WTC11 (cell line): ENCODE measurements at regions not wholly inside any gene's neighbourhood (a gene's known extent, or its start where the extent isn't known, plus 50 kb on each side); places are given as distances from the start of the nearest gene placed in this dataset.

Experiments used
- ATAC-seq: fragments of 200-7000 bp; cut with Tn5 transposase; 2 replicates; pipeline ENCODE4 v1.10.0; 2021; ENCODE audit warnings: mild to moderate bottlenecking, moderate library complexity
- CTCF ChIA-PET: fragments of 300-600 bp; sonication (Branson Sonifier 250); formaldehyde crosslinking; loops from one replicate; lab custom pipeline; 2021; ENCODE audit warnings: antibody characterized with exemption; lab: Charles Lee
- POLR2A ChIA-PET: fragments of 350-600 bp; sonication (Branson Sonifier 250); formaldehyde crosslinking; loops from one replicate; lab custom pipeline; 2021; ENCODE audit warnings: antibody characterized with exemption; lab: Charles Lee
- DNase-seq: peaks from one replicate; pipeline ENCODE4 v3.0.0; 2021; ENCODE audit warnings: low spot score
- H3K27ac Mint-ChIP-seq: 2 replicates; pipeline ENCODE4 v1.8.0; 2021; ENCODE audit warnings: mixed read lengths
- H3K27me3 Mint-ChIP-seq: 2 replicates; pipeline ENCODE4 v1.8.0; 2021; ENCODE audit warnings: low read depth, mild to moderate bottlenecking, moderate library complexity, mixed read lengths
- H3K36me3 Mint-ChIP-seq: 2 replicates; pipeline ENCODE4 v1.8.0; 2021; ENCODE audit warnings: mixed read lengths
- H3K4me1 Mint-ChIP-seq: 2 replicates; pipeline ENCODE4 v1.8.0; 2022; ENCODE audit warnings: mixed read lengths
- H3K4me3 Mint-ChIP-seq: 2 replicates; pipeline ENCODE4 v1.8.0; 2021; ENCODE audit warnings: mild to moderate bottlenecking, moderate library complexity, mixed read lengths
- H3K9me3 Mint-ChIP-seq: 2 replicates; pipeline ENCODE4 v1.8.0; 2021; ENCODE audit warnings: mixed read lengths
- AR ChIP-seq: fragments of 250-450 bp; sonication (Bioruptor Pico); IDR thresholded peaks from 2 replicates; pipeline ENCODE4 v1.9.0; 2021; ENCODE audit warnings: mild to moderate bottlenecking
- ATF6 ChIP-seq: sonication (generic); formaldehyde crosslinking; IDR thresholded peaks from 2 replicates; pipeline ENCODE4 v1.8.1; 2023; ENCODE audit warnings: mild to moderate bottlenecking, missing genetic modification reagents
- CTCF ChIP-seq: fragments of 200-600 bp; IDR thresholded peaks from 2 replicates; pipeline ENCODE4 v1.8.0; 2022; ENCODE audit warnings: antibody characterized with exemption
- E2F4 ChIP-seq: sonication (generic); formaldehyde crosslinking; IDR thresholded peaks from 2 replicates; pipeline ENCODE4 v1.8.1; 2022; ENCODE audit warnings: low read depth, mild to moderate bottlenecking, moderate library complexity, missing genetic modification reagents, borderline replicate concordance
- E2F5 ChIP-seq: sonication (generic); formaldehyde crosslinking; IDR thresholded peaks from 2 replicates; pipeline ENCODE4 v1.8.1; 2022; ENCODE audit warnings: mild to moderate bottlenecking, moderate library complexity, missing genetic modification reagents
- ELF4 ChIP-seq: sonication (generic); formaldehyde crosslinking; IDR thresholded peaks from 2 replicates; pipeline ENCODE4 v1.8.1; 2022; ENCODE audit warnings: low read depth, mild to moderate bottlenecking, moderate library complexity, missing genetic modification reagents
- GABPB1 ChIP-seq: sonication (generic); formaldehyde crosslinking; IDR thresholded peaks from 2 replicates; pipeline ENCODE4 v1.8.1; 2023; ENCODE audit warnings: mild to moderate bottlenecking, missing genetic modification reagents
- IRF1 ChIP-seq: sonication (generic); formaldehyde crosslinking; IDR thresholded peaks from 2 replicates; pipeline ENCODE4 v1.8.0; 2023; ENCODE audit warnings: missing genetic modification reagents
- JUN ChIP-seq: sonication (generic); formaldehyde crosslinking; IDR thresholded peaks from 2 replicates; pipeline ENCODE4 v1.8.0; 2023; ENCODE audit warnings: mild to moderate bottlenecking, missing genetic modification reagents
- KAT7 ChIP-seq: sonication (generic); formaldehyde crosslinking; IDR thresholded peaks from 2 replicates; pipeline ENCODE4 v1.8.1; 2023; ENCODE audit warnings: missing genetic modification reagents, mild to moderate bottlenecking, borderline replicate concordance
- NFATC4 ChIP-seq: fragments of 250-450 bp; sonication (Bioruptor Pico); IDR thresholded peaks from 2 replicates; pipeline ENCODE4 v1.9.0; 2021; ENCODE audit warnings: mild to moderate bottlenecking
- NFE2L1 ChIP-seq: sonication (generic); formaldehyde crosslinking; IDR thresholded peaks from 2 replicates; pipeline ENCODE4 v1.8.1; 2023; ENCODE audit warnings: missing genetic modification reagents
- RELA ChIP-seq: sonication (generic); formaldehyde crosslinking; IDR thresholded peaks from 2 replicates; pipeline ENCODE4 v1.8.1; 2022; ENCODE audit warnings: missing genetic modification reagents, mild to moderate bottlenecking, borderline replicate concordance
- SP1 ChIP-seq: sonication (generic); formaldehyde crosslinking; conservative IDR thresholded peaks from 2 replicates; pipeline ENCODE4 v1.8.1; 2022; ENCODE audit warnings: missing genetic modification reagents
- TCF7 ChIP-seq: sonication (generic); formaldehyde crosslinking; IDR thresholded peaks from 2 replicates; pipeline ENCODE4 v1.8.0; 2022; ENCODE audit warnings: mild to moderate bottlenecking, low read depth, missing genetic modification reagents, moderate library complexity
- USF2 ChIP-seq: sonication (generic); formaldehyde crosslinking; IDR thresholded peaks from 2 replicates; pipeline ENCODE4 v1.8.1; 2023; ENCODE audit warnings: mild to moderate bottlenecking, missing genetic modification reagents, moderate library complexity
- ZBTB43 ChIP-seq: sonication (generic); formaldehyde crosslinking; IDR thresholded peaks from 2 replicates; pipeline ENCODE4 v1.8.1; 2023; ENCODE audit warnings: mild to moderate bottlenecking, missing genetic modification reagents
- ZNF219 ChIP-seq: sonication (generic); formaldehyde crosslinking; IDR thresholded peaks from 2 replicates; pipeline ENCODE4 v1.8.0; 2023; ENCODE audit warnings: missing genetic modification reagents, mild to moderate bottlenecking, borderline replicate concordance
- ZNF416 ChIP-seq: fragments of 250-450 bp; sonication (Bioruptor Pico); IDR thresholded peaks from 2 replicates; pipeline ENCODE4 v1.9.0; 2021; ENCODE audit warnings: mild to moderate bottlenecking, inconsistent platforms
- ZNF532 ChIP-seq: fragments of 250-450 bp; sonication (Bioruptor Pico); IDR thresholded peaks from 2 replicates; pipeline ENCODE4 v1.9.0; 2021; ENCODE audit warnings: mild to moderate bottlenecking, borderline replicate concordance

GRCh38 chr21:35128536-35128935 is 79.4 kb upstream of the RUNX1 start (continued):
- no peak for TF ChIP-seq JUN (CRISPR knock-in tag)

- H3K9me3 Mint-ChIP-seq: peaks cover 42% of the 10 kb centered on the region
- DNase-seq: no peak
- POLR2A ChIA-PET: no interaction called here
- H3K4me1 Mint-ChIP-seq: peaks cover 10% of the 10 kb centered on the region
- H3K4me3 Mint-ChIP-seq: no peak overlapping the region
- no peaks in the 10 kb centered on the region for H3K27me3 Mint-ChIP-seq
- TF ChIP-seq KAT7 (no peak), E2F5 (CRISPR knock-in tag) (no peak), ZNF532 (CRISPR knock-in tag) (no peak), CTCF (no peak), GABPB1 (CRISPR knock-in tag) (no peak), E2F4 (CRISPR knock-in tag) (no peak), USF2 (CRISPR knock-in tag) (no peak), NFATC4 (CRISPR knock-in tag) (no peak), ZNF416 (CRISPR knock-in tag) (no peak), IRF1 (CRISPR knock-in tag) (no peak), ELF4 (CRISPR knock-in tag) (no peak), ATF6 (CRISPR knock-in tag) (no peak), SP1 (CRISPR knock-in tag) (no peak), ZNF219 (CRISPR knock-in tag) (no peak), RELA (no peak), TCF7 (no peak), ZBTB43 (CRISPR knock-in tag) (no peak), NFE2L1 (no peak), AR (no peak)
- TF ChIP-seq, all 79 proteins: peak for 0
- no peak for ATAC-seq
- CTCF ChIA-PET: no interaction called here
- Mint-ChIP-seq H3K36me3 (no peaks in the 10 kb centered on the region), H3K27ac (no peak overlapping the region)
Measured at GRCh38 chr21:35127851-35128250, 78.7 kb upstream of the RUNX1 start.
